GM18868 (cell line): ENCODE measurements at regions not wholly inside any gene's neighbourhood (a gene's known extent, or its start where the extent isn't known, plus 50 kb on each side); places are given as distances from the start of the nearest gene placed in this dataset.
"Not testable (repeated sequence)": the region's sequence is repeated elsewhere in the genome, so short reads cannot be mapped to it uniquely, and the experiment has no call there.

ENCODE experiments used
- ATAC-seq: cut with Tn5 transposase; IDR thresholded peaks from one replicate; pipeline ENCODE4 v1.9.1; 2021; ENCODE audit warnings: mild to moderate bottlenecking, moderate library complexity; ENCODE audit not compliant: unreplicated experiment

DNA sequence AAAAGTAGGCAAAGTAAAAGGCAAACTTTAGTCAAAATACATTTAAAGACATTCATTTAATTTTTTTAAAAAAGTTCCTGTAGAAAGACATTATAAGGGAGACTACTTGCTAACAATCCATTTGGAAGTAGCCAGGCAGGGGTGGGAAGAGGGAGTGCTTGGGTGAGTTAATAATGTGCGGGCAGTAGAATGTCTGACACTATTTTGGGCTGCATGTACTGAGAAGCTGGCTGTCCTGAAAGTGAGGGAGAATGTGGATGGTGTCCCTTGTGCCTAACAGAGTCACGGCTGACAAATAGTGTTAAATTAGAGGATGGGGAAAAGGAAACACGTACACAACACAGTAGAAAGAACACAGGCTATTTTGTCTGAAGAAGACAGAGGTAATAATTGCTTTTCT lies 142.5 kb downstream of the LCA5 start:
- ATAC-seq = no peak

DNA sequence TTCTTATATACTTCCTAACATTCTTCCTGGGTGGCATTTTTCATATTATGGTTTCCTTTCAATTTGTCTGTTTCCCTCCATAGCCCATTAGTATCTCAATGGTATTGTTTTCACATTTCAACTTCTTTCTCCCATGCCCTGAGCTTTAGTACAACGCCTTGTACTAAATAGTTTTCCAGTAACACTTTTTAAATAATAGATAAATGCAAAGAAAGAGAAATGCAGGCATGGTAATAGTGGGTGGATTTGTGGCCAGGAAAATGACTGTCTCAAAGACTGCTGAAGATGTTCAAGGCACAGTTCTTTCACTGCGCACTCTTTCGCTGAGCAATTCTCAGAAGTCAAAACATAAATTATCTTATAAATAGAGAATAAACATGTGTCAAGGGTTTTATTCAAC lies 145.1 kb downstream of the LCA5 start:
- ATAC-seq = no peak

DNA sequence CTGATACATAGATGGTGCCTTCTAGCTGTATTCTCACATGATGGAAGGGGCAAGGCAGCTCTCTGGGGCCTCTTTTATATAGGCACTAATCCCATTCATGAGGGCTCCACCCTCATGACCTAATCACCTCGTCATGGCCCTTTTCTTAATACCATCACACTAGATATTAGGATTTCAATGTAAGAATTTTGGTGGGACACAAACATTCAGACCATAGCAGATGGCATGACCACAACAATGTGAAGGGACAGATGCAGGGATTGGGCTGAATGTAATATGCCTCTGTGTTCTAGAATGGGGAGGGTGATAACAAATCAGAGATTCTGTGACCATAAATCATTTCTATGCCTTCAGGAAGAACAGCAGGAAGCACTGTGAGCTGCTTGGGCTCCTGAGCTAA lies 145.8 kb downstream of the LCA5 start:
- ATAC-seq = no peak

DNA sequence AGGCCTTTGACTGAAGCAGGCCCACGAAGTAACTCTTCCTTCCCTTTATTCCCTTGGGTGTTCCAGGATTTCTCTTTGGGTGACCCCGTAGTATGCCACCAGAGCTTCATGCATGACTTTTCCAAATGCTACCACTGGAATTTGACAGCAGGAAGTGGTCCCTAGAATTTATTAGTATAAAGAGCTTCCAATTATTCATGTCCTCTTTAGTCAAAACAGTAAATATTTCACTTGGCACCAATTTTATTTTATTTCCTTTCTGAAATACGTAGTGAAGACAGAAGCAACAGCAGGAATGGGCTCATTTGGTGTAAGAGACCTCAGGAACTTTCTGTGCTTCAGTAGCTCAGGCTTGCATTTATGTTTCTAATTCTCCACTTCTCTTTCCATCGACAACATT lies 151.3 kb downstream of the LCA5 start:
- ATAC-seq = no peak

DNA sequence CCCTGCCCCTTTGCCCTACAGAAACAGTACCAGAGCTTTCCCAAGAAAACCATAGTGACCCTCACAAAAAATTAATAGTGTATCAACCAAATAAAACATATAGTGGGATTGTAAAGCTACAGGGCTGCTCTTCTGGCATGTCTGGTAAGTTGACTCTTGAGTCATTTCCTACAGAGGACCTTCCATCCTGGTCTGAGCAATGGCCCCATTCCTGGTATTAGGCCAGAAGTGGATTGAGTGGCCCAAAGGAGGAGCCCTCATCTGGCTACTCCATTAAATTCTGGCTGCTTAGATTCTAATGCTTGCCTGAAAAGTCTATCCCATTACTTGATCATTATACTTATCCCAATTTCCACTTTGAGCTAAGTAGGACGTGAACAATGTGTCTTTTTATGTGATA lies 150.9 kb upstream of the HMGN3 start:
- ATAC-seq = no peak

DNA sequence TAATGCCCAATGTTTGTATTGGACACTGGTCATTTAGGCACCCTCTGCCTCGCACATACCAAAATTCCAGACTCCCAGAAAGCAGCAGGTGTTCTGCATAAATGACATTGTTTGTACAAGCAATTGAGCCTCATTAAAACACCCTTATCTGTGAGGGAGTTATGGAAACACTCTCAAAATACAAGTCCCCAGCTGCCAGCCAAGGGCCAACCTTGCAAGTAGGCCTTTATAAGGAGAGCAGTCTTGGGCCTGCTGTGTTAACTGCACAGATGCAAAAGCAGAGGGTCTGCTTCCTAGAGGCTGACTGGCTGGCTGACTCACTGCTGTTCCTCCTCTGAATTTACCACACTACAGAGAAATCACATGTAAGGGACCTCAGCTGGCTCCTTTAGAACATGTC lies 150.4 kb upstream of the HMGN3 start:
- ATAC-seq = no peak

DNA sequence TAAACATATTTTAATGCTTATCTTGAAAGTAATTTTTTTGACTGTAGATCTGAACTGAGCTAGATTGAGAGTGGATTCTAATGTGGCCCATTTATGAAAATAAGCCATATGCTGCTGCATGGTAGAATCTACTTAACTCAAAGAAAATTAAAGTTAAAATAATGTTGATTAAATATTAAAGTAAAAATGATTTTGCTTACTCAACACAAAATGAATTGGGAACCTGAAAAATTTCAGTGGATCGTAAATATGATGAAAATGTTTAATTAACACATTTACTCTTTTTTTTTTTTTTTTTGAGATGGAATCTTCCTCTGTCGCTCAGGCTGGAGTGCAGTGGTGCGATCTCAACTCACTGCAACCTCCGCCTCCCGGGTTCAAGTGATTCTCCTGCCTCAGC lies 144.5 kb upstream of the HMGN3 start:
- ATAC-seq = no peak

DNA sequence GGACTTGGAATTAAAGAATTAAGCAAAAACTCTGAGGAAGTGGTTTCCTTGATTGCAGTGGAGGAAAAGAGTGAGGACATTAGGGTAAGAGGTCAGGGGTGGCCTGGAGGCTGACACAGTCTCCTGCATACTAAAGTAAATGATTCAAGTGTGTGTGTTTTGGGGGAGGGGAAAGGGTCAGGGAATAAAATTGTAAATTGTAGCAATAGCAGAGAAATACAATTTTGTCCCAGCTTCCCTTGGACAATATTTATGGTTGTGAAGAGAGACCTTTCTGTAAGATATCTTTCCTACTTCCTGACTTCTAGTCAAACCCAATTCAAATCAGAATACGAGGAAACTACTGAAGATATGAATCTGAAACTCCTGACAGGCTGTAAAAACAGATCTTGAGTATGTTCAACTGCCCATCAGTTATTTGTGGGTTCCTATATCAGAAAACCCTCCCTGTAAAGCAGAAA lies 143.4 kb upstream of the HMGN3 start:
- peak; percentile 61 for ATAC-seq

DNA sequence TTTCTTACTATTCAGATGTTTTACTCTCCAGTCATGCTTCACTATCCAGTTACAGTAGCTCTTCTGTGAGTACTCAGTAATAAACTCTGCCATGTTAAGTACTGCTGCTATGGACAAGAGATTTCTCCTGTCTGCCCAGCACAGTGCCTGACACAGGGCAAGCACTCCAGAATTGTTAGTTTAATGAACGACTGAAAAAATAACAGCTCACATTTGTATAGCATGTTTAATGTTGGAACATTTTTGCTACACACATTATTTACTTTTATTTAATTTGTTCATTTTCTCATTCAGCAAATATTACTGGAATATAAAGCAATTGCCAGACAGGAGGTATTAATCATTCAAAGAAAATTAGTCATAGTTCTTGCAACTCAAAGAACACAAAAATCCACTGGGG lies 142.6 kb upstream of the HMGN3 start:
- no peak for ATAC-seq

DNA sequence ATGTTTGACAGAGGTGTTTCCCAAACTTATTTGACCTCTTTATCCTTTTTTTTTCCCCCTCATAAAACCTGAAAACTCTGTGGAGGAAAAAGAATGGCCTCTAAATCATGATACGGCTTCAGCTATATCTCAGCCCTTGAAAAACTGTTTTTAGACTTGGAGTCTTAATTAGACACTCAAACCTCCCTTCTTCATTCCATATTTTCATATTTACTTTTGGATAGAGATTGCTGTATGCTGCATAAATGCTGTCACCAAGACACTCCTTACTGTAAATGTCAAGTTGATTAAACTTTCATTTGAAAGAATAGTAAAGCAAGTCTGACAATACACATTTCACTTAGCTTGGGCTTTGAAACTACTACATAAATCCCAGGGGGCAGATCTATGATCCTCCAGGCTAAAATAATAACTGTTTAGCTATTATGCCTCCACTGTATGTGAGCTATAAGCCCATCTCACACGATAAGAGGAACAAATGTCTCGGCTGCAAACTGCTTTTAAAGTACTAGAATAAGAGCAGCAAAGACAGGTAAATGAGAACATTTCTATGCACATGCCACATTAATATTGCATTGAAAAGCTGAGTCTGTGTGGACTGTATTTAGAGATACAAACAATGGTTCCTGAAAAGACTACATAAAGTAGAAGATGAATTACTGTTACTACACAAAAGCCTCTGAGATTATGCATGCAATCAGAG lies 141.3 kb upstream of the HMGN3 start:
- no peak for ATAC-seq

DNA sequence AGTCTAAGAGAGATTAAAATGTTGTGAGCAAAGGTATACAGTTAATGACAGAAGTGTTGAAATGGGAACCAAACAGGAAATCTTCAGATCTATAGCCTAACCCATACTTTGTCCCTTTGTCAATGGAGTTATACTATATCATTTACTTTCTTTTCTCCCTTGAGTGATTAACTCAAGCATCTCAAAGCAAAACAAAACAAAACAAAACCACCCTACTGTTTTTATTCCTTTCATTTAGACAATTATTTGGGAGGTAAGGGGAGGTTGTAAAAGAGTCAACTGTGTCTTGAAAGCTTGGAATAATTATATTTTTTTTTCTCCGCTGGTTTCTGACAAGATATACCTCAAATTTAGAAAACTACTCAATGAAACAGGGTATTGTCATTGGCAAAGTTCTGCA lies 139.8 kb upstream of the HMGN3 start:
- ATAC-seq = no peak

DNA sequence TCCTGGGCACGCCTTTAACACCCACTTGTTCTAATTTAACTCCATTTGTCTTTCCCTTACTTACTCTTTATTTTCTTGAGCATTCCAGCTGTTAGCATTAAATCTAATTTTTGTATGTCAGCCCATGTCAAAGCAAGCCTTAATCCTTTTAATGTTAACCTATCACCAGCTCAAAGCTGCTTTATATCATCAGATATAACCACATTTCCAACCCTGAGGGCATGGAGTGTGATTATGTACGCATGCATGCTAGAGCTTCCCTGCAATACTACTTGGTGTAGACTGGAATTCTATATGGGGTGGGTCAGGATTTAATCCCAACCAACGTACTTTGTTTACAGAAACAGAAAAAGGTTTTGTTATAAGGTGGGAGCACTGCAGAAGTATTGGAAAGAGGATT lies 139.4 kb upstream of the HMGN3 start:
- no peak for ATAC-seq

DNA sequence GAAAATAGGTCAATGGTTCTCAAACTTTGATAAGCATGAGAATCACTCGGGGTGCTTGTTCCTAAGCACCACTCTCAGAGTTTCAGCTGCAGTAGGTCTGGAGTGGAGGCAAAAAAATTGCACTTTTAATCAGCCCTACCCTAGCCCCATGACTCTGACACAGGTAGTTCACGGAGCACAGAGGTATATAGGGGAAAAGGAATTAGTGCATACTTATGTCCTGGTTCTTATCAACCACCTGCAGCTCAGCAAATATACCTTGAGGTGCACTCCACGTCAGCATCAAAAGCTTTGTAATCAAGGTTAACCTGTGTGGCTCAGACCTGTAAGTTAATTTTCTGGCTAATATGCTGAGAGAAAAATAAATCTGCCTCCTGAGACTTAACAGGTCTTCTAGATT lies 138.8 kb upstream of the HMGN3 start:
- ATAC-seq = peak; percentile 20

DNA sequence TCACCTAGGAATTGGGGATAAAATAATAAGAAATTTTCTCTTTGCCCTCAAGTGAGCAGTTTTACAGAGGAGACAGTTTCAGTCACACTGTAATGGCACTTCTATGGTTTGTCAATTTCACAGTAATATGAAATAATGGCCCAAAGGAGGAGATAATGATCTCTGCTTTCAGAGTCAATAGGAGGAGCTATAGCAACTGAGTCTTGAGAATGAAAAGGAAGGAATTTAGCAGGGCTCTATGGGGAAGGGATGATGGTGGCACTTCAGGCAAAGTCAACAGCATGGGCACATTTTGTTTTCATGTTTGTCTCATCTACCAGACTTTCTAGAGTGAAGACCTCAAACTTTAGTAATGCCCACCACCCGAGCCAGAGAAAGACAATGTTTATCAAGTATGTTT lies 138.3 kb upstream of the HMGN3 start:
- no peak for ATAC-seq

DNA sequence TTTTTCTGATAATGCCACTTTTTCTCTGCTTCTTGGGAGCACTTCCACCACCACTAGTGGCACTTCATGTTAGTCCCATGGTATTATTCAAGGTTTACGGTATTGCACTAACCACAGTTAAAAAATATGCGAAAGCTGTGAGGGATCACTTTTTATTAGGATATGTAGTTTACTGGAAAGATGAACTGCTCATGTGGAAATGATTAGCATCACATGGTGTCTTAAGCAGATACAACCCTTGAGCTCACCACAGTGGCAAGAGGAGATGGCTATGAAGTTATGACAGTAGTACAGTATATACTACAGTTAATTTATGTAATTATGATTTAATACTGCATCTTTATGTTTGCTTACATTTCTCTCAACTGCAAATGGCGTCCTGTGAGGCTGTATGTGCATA lies 134.5 kb upstream of the HMGN3 start:
- ATAC-seq = no peak

DNA sequence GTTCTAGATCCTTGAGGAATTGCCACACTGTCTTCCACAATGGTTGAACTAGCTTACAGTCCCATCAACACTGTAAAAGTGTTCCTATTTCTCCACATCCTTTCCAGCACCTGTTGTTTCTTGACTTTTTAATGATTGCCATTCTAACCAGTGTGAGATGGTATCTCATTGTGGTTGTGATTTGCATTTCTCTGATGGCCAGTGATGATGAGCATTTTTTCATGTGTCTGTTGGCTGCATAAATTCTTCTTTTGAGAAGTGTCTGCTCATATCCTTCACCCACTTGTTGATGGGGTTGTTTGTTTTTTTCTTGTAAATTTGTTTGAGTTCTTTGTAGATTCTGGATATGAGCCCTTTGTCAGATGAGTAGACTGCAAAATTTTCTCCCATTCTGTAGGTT lies 129.0 kb upstream of the HMGN3 start:
- ATAC-seq = not testable (repeated sequence)

DNA sequence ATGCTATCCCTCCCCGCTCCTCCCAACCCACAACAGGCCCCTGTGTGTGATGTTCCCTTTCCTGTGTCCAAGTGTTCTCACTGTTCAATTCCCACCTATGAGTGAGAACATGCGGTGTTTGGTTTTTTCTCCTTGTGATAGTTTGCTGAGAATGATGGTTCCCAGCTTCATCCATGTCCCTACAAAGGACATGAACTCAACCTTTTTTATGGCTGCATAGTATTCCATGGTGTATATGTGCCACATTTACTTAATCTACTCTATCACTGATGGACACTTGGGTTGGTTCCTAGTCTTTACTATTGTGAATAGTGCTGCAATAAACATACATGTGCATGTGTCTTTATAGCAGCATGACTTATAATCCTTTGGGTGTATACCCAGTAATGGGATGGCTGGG lies 126.6 kb upstream of the HMGN3 start:
- not testable (repeated sequence) for ATAC-seq

DNA sequence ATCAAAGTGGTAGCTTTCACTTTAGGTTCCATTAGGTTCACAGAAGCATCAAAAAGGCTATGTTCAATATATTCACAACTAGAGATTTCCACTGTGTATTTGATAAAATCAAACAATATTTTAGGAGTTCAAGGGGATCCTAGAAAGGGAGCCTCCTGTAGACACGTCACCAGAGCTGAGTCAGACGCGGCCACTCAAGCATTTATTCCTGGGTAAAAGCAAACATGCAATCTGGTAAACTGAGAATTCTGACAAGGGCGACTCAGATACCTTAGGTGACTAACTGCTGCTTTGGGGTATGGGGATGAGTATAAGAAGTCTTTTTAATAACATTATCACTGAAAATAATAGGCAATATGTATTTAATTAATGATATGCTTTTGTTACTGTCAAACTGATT lies 118.7 kb upstream of the HMGN3 start:
- ATAC-seq = no peak

DNA sequence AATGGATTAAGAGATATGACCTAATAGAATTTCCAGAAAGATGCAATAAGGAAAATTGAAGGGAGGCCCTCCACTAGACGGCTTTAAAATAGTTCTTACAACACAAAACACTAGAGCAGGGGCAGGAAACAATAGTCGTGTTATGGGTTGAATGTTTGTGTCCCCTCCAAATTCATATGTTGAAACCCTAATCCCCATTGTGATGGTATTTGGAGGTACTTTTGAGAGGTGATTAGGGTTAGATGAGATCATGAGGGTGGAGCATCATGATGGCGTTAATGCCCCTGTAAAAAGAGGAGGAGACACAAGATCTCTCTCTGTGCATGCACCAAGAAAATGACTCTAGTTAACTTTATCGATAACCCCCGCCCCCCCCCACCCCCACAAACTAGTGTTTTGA lies 104.0 kb upstream of the HMGN3 start:
- ATAC-seq = no peak

DNA sequence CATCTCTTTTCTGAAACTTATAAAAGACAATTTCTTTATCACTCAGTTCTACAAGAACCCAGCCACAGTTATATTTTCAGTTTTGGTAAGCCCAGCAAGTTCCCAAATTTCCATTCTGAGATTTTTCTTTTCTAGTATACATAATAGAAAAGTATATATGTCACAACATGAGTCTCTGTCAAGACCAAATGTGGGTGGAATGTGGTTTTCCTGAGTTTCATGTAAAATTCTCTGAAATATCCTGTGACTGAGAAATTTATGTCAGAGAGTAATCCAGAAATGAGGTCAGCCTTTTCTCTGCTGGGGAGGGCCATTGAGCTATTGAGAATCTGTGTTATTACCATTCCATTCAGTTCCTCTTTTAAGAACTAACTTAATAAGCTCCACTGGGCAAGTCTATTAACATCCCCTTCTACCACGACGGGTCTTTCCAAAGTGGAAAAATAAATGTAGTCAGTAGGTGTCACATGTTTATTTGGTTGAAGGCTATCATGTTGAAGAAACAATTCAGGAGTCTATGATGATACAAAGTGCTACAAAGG lies 100.7 kb upstream of the HMGN3 start:
- ATAC-seq = peak; percentile 97

DNA sequence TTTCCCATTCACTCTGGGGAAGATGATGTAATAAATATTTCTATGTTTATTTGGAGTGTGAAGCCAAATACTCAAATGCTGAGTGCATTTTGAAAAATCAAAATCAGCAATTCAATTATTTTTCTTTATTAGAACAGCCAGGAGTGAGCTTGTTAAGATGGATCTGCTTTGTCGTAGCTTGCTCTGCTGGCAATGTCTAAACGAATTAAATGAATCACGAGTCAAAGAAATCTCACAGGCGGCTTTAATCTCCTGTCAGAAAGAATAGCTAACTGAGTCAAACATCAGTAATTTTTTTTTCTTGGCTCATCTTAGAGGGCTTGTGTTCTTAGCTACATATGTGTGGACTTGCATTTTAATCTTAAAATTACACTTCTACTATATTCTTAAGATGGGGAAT lies 100.2 kb upstream of the HMGN3 start:
- no peak for ATAC-seq

DNA sequence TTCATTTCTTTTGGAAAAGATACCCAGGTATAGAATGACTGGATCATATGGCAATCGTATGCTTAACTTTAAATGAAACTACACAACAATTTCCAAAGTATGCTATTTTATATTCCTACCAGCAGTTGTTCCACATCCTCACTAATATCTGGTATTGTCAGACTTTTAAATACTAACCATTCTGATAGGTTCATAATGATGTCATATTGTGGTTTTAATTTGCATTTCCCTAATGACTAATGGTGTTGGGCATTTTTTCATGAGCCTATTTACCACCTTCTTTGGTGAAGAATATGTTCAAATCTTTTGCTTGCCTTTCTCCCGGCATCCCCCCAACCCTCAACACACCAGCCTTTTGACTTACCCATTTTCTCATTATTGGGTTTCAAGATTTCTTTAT lies 96.2 kb upstream of the HMGN3 start:
- no peak for ATAC-seq

DNA sequence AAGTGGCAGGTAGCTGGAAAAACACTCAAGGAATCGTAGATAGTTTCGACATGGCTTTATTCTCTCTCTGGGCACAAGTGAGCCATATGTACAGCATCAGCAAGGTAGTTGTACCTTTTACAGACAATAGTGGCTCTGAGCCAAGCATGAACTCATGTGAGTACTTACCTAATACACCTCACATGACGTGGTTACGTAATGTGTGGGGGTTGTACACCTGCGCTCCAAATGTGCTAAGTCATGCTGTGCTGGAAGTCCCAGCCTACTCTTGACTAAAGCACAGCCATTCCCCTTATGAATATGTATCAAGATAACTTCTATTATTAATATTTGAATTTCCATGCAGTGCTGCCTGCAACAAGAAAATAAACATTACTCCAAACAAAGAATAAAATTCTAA lies 78.8 kb upstream of the HMGN3 start:
- ATAC-seq = peak; percentile 46
